Stimulated activated naive B cell treated with anti-CD40 and anti-IgM and Interleukin-4, amounts not matched to agents 10 μg/mL and 1 μg/mL and 100 μg/mL, for 72 hours (primary cell): ENCODE measurements at regions not wholly inside any gene's neighbourhood (a gene's known extent, or its start where the extent isn't known, plus 50 kb on each side); places are given as distances from the start of the nearest gene placed in this dataset.
"Not testable (repeated sequence)": the region's sequence is repeated elsewhere in the genome, so short reads cannot be mapped to it uniquely, and the experiment has no call there.

Experiments
- ATAC-seq, 2 donors: fragments of 150-1000 bp; cut with Tn5 transposase; replicated peaks; 2 replicates each; pipeline ENCODE4 v1.10.0; 2021; ENCODE audit warnings: moderate library complexity in 1 of 2
- DNase-seq: peaks from one replicate; pipeline ENCODE4 v3.0.0; 2021
- H3K27ac Mint-ChIP-seq: one replicate; pipeline ENCODE4 v1.8.0; 2022; ENCODE audit warnings: mild to moderate bottlenecking, mixed read lengths
- H3K27me3 Mint-ChIP-seq, 2 donors: one replicate each; pipeline ENCODE4 v1.8.0; 2022; ENCODE audit warnings: mixed read lengths in 2 of 2
- H3K36me3 Mint-ChIP-seq, 2 donors: one replicate each; pipeline ENCODE4 v1.8.0; 2022; ENCODE audit warnings: mixed read lengths in 2 of 2, mild to moderate bottlenecking in 1 of 2
- H3K4me1 Mint-ChIP-seq, 2 donors: one replicate each; pipeline ENCODE4 v1.8.0; 2022; ENCODE audit warnings: mixed read lengths in 2 of 2, mild to moderate bottlenecking in 1 of 2
- H3K4me3 Mint-ChIP-seq, 2 donors: one replicate each; pipeline ENCODE4 v1.8.0; 2022; ENCODE audit warnings: mild to moderate bottlenecking in 2 of 2, mixed read lengths in 2 of 2, moderate library complexity in 1 of 2
- H3K9me3 Mint-ChIP-seq, 2 donors: one replicate each; pipeline ENCODE4 v1.8.0; 2022; ENCODE audit warnings: mixed read lengths in 2 of 2, mild to moderate bottlenecking in 1 of 2

DNA sequence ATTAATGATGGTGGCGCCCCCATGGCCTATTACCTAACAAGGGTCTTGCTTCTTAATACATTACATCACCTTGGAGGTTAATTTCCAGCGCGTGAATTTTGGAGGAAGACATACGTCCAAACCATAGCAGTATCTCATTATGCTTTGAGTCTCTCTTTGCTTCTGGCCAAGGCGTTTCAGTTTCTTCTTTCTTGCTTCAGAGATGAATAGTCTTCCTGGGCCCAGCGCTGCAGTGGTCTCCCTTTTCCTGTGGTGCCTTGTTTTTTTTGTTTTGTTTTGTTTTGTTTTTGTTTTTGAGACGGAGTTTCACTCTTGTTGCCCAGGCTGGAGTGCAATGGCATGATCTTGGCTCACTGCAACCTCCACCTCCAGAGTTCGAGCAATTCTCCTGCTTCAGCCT, 268.4 kb downstream of the SOX4 start:
- no peaks in the 10 kb centered on the region for H3K27me3 Mint-ChIP-seq
- H3K27ac Mint-ChIP-seq = no peak overlapping the region
- no peaks in the 10 kb centered on the region for H3K9me3 Mint-ChIP-seq
- ATAC-seq (no peak), DNase-seq (no peak)
- no peaks in the 10 kb centered on the region for H3K4me1 Mint-ChIP-seq
- H3K36me3 Mint-ChIP-seq = no peaks in the 10 kb centered on the region
- H3K4me3 Mint-ChIP-seq = no peak overlapping the region

DNA sequence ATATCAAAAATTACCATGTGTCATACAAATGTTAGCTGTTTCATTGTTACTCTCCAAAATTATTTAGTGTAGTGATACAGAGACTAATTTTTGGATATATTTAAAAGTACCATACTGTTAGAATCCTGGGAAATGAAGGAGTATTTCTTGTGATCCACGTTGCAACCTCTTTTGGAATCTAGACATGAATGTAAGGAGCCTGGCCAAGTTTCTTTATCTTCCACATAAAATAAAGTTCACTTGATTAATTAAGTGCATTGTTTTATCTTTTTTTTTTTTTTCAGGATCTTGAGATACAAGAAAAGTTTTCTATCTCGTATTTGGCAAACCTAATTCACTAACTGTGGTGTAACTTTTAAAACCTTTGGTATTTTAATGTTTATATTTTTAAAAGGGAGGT, 270.7 kb downstream of the SOX4 start:
- no peaks in the 10 kb centered on the region for H3K27me3 Mint-ChIP-seq
- ATAC-seq = no peak
- H3K36me3 Mint-ChIP-seq = no peaks in the 10 kb centered on the region
- H3K27ac Mint-ChIP-seq = no peak overlapping the region
- DNase-seq = no peak
- H3K9me3 Mint-ChIP-seq = no peaks in the 10 kb centered on the region
- H3K4me3 Mint-ChIP-seq = no peak overlapping the region
- H3K4me1 Mint-ChIP-seq = peaks cover 0 to 1% of the 10 kb centered on the region in 2 donors

DNA sequence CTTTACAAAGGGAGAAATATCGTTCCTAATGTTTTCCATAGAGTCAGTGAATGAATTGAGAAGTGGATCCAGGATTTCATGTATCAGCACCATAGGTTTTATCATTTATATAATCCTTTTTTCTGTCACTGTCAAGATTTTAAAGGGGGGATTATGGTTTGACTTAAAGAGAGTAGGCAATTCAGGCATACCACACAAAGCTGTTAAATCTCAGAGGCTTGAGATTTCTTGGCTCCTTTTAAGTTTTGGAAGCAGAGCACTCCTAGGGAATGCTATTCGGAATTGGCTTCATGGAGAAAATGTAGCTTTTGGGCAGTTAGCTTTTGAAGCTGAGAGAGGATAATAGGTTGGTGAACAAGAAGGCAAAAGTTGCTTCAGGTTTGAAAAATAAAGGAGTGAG, 274.7 kb downstream of the SOX4 start:
- Mint-ChIP-seq H3K36me3 (no peaks in the 10 kb centered on the region), H3K27me3 (no peaks in the 10 kb centered on the region), H3K27ac (no peak overlapping the region), H3K4me1 (peaks cover 0 to 1% of the 10 kb centered on the region in 2 donors), H3K9me3 (no peaks in the 10 kb centered on the region), H3K4me3 (no peak overlapping the region)
- ATAC-seq = no peak
- no peak for DNase-seq

DNA sequence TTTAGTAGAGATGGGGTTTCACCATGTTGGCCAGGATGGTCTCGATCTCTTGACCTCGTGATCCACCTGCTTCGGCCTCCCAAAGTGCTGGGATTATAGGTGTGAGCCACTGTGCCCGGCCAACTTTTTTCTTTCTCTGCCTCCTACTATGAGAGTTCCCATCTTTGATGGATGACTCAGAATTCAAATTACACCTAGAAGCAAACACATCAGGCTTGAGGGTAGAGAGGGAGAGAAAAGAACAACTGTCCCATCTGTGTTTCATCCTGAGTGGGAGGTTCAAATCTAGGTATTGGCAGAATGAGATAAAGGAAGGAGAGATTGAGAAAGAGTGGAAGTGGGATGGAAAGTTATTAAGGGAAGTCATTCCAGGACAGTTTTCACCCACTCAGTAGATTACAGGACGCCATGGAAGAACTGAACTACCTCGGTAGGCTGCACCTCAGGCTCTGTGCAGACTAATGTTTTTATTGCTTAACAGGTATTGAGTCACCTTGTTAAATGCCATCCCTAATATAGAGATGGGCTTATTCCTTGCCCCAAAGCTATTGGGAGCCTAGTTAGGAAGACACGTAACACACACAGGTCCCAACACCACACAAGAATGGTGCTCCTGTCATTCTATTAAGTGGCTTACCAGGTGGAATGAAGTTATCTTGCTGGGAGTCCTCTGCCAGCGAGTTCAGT, 275.7 kb downstream of the SOX4 start:
- H3K27ac Mint-ChIP-seq = no peak overlapping the region
- no peak for ATAC-seq
- DNase-seq = no peak
- no peaks in the 10 kb centered on the region for H3K36me3 Mint-ChIP-seq
- peaks cover 0 to 1% of the 10 kb centered on the region in 2 donors for H3K4me1 Mint-ChIP-seq
- no peak overlapping the region for H3K4me3 Mint-ChIP-seq
- no peaks in the 10 kb centered on the region for H3K9me3 Mint-ChIP-seq
- no peaks in the 10 kb centered on the region for H3K27me3 Mint-ChIP-seq

DNA sequence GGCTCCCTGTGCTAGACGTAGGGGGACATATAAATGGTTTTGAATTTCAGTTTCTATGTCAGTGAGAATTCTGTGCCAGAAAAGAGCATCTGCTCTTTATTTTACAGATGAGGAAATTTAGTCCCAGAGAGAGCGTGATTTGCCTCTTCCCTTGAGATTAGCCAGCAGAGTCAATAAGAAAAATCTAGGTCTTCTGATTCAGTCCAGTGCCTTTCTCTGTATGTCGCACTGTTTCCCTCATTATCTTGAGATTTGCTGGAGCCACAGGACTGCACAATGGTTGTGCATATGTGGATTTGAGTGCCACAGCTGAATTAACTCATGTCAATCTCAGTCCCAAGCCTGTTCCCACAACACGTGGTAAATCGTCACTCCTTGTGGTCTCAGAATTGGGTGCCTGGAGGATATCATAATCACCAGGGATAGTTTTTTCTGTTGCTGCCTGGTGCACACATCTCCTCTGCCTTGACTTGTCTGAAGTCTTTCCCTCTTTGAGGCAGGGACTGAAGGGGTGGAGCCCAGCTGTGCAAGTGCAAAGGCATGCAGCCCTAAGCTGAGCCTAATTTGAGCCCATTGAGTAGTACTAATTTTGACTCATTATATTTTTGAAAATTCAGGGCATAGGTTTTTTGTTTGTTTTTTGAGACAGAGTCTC, 276.7 kb downstream of the SOX4 start:
- H3K27me3 Mint-ChIP-seq = no peaks in the 10 kb centered on the region
- H3K27ac Mint-ChIP-seq = no peak overlapping the region
- peaks cover 0 to 1% of the 10 kb centered on the region in 2 donors for H3K4me1 Mint-ChIP-seq
- no peaks in the 10 kb centered on the region for H3K36me3 Mint-ChIP-seq
- H3K9me3 Mint-ChIP-seq = no peaks in the 10 kb centered on the region
- ATAC-seq = no peak
- no peak for DNase-seq
- H3K4me3 Mint-ChIP-seq = no peak overlapping the region

- peaks cover 0 to 1% of the 10 kb centered on the region in 2 donors for H3K4me1 Mint-ChIP-seq
- no peaks in the 10 kb centered on the region for H3K27me3 Mint-ChIP-seq
- H3K4me3 Mint-ChIP-seq = no peak overlapping the region
- H3K36me3 Mint-ChIP-seq = no peaks in the 10 kb centered on the region
- ATAC-seq (no peak), DNase-seq (no peak)
- no peaks in the 10 kb centered on the region for H3K9me3 Mint-ChIP-seq
- no peak overlapping the region for H3K27ac Mint-ChIP-seq
These were observed 278.3 kb downstream of the SOX4 start for GRCh38 chr6:21871831-21872230.

DNA sequence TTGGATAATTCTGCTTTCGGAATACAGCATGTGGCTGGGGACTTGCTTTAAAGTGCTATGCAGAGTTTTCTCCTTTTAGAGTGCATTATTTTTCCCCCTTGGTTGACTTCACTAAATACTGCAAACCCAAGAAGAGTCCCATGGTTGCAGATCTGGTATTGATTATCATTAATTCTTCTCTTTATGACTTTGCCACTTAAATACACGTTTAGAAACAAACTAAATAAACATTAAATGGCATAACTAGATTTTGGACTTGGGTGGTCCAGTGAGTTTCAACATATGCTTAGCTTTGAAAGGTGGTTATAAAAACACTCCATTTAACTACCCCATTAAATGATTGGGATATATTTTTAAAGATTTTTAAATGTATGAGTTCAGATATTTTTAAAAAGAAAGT, 279.2 kb downstream of the SOX4 start:
- H3K4me1 Mint-ChIP-seq = peaks cover 0 to 1% of the 10 kb centered on the region in 2 donors
- no peak for ATAC-seq
- no peak overlapping the region for H3K27ac Mint-ChIP-seq
- no peak for DNase-seq
- H3K36me3 Mint-ChIP-seq = no peaks in the 10 kb centered on the region
- no peaks in the 10 kb centered on the region for H3K27me3 Mint-ChIP-seq
- H3K9me3 Mint-ChIP-seq = peaks cover 0 to 2% of the 10 kb centered on the region in 2 donors
- no peak overlapping the region for H3K4me3 Mint-ChIP-seq

DNA sequence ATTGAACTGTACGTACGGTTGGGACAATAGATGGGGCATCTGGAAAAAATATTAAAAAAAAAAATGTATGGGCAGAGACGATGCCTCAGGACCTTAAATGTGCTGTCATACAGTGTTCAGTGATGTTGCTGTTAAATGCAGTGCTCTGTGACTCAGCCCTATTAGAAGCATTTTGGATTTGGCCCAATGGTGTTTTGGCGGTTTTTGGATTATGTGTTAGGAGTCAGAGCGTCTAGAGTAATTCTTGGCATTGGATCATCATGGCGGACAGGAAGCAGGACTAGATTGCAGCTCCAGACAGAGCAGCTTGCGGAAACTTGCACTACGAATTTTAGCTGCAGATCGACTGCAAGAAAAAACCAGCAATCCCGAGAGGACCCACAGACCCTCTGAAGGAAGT, 280.0 kb downstream of the SOX4 start:
- ATAC-seq = no peak
- Mint-ChIP-seq H3K27me3 (no peaks in the 10 kb centered on the region), H3K27ac (no peak overlapping the region), H3K36me3 (no peaks in the 10 kb centered on the region), H3K4me1 (peaks cover 0 to 1% of the 10 kb centered on the region in 2 donors), H3K4me3 (no peak overlapping the region), H3K9me3 (peaks cover 0 to 3% of the 10 kb centered on the region in 2 donors)
- DNase-seq = no peak

DNA sequence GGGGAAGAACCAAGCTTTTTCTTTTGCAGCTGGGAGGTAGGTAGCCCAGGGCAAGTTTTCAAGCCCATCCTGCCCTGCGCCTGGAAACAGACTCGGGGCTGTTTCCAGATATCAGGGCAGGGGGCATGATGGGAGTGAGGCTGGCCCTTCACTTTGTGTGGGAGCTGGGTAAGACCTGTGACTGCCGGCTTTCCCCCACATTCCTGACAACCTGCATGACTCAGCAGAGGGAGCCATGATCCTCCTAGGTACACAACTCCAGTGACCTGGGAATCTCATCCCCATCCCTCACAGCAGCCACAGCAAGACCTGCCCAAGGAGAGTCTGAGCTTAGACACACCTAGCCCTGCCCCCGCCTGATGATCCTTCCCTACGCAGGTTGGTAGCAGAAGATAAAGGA, 280.8 kb downstream of the SOX4 start:
- Mint-ChIP-seq H3K36me3 (no peaks in the 10 kb centered on the region), H3K4me1 (no peaks in the 10 kb centered on the region), H3K9me3 (peaks cover 0 to 3% of the 10 kb centered on the region in 2 donors), H3K4me3 (no peak overlapping the region), H3K27ac (no peak overlapping the region), H3K27me3 (no peaks in the 10 kb centered on the region)
- ATAC-seq (no peak), DNase-seq (no peak)

DNA sequence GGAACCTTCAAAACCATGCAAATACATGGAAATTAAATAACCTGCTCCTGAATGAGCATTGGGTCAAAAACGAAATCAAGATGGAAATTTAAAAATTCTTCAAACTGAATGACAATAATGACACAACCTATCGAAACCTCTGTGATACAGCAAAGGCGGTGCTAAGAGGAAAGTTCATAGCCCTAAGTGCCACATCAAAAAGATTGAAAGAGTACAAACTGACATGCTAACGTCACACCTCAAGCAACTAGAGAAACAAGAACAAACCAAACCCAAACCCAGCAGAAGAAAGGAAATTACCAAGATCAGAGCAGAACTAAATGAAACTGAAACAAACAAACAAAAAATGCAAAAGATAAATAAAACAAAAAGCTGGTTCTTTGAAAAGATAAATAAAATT, 283.5 kb downstream of the SOX4 start:
- not testable (repeated sequence) for H3K27ac Mint-ChIP-seq, ATAC-seq, DNase-seq

GRCh38 chr6:21880249-21880648, 286.7 kb downstream of the SOX4 start:
- not testable (repeated sequence) for DNase-seq, H3K36me3 Mint-ChIP-seq, H3K9me3 Mint-ChIP-seq, ATAC-seq, H3K4me1 Mint-ChIP-seq, H3K27me3 Mint-ChIP-seq, H3K4me3 Mint-ChIP-seq, H3K27ac Mint-ChIP-seq

More for the DNA sequence above, 283.5 kb downstream of the SOX4 start:
- H3K4me1 Mint-ChIP-seq, H3K36me3 Mint-ChIP-seq, H3K4me3 Mint-ChIP-seq, H3K27me3 Mint-ChIP-seq, H3K9me3 Mint-ChIP-seq: not testable (repeated sequence)

DNA sequence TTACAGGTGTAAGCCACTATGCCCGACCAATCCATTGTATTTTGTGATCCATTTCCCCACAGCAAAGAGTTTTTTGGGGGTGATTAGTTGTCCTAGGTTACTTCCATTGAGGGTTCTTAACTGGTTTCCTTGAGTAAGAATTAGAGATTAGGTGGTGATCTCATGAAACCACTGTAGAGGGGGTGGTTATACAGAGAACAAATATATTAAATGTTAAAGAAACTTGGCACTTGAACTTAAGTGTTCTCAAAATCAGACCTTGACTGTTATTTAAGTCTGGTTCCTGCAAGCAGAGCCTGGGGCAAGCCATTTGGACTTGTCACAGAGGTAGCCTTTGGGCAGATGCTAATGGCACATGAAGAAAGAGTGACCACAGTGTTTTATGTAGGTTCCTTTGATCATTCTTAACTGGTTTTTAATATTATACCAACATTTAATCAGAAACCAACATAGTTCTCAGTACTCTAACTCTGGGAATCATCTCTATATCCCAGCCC, 288.5 kb downstream of the SOX4 start:
- Mint-ChIP-seq H3K36me3 (no peaks in the 10 kb centered on the region), H3K4me1 (no peaks in the 10 kb centered on the region), H3K4me3 (no peak overlapping the region), H3K9me3 (peaks cover 0 to 5% of the 10 kb centered on the region in 2 donors), H3K27ac (no peak overlapping the region), H3K27me3 (no peaks in the 10 kb centered on the region)
- DNase-seq (no peak), ATAC-seq (no peak)

- Mint-ChIP-seq H3K4me1 (no peaks in the 10 kb centered on the region), H3K27ac (no peak overlapping the region), H3K9me3 (peaks cover 0 to 2% of the 10 kb centered on the region in 2 donors), H3K4me3 (no peak overlapping the region), H3K27me3 (no peaks in the 10 kb centered on the region), H3K36me3 (no peaks in the 10 kb centered on the region)
- ATAC-seq (no peak), DNase-seq (no peak)
These were observed 290.2 kb downstream of the SOX4 start for GRCh38 chr6:21883595-21884328.

GRCh38 chr6:21885111-21885510, 291.6 kb downstream of the SOX4 start:
- Mint-ChIP-seq H3K4me1 (no peaks in the 10 kb centered on the region), H3K4me3 (no peak overlapping the region), H3K27ac (no peak overlapping the region), H3K9me3 (peaks cover 0 to 1% of the 10 kb centered on the region in 2 donors), H3K27me3 (no peaks in the 10 kb centered on the region), H3K36me3 (no peaks in the 10 kb centered on the region)
- ATAC-seq (no peak), DNase-seq (no peak)
